HG03469 (cell line): ENCODE measurements at regions not wholly inside any gene's neighbourhood (a gene's known extent, or its start where the extent isn't known, plus 50 kb on each side); places are given as distances from the start of the nearest gene placed in this dataset.
"Not testable (repeated sequence)": the region's sequence is repeated elsewhere in the genome, so short reads cannot be mapped to it uniquely, and the experiment has no call there.

Experiments used
- ATAC-seq: cut with Tn5 transposase; IDR thresholded peaks from one replicate; pipeline ENCODE4 v1.9.1; 2021; ENCODE audit warnings: mild to moderate bottlenecking, moderate library complexity, moderate number of reproducible peaks; ENCODE audit not compliant: unreplicated experiment

- ATAC-seq, result not testable (repeated sequence)
These were observed 116.5 kb upstream of the PLGLB2 start for GRCh38 chr2:87631402-87631801.

GRCh38 chr2:87633287-87633963 is 114.5 kb upstream of the PLGLB2 start:
- ATAC-seq, result not testable (repeated sequence)

GRCh38 chr2:87634106-87634505 is 113.8 kb upstream of the PLGLB2 start:
- ATAC-seq, result not testable (repeated sequence)

- ATAC-seq, result not testable (repeated sequence)
These were observed 112.8 kb upstream of the PLGLB2 start for GRCh38 chr2:87634971-87635650.

DNA sequence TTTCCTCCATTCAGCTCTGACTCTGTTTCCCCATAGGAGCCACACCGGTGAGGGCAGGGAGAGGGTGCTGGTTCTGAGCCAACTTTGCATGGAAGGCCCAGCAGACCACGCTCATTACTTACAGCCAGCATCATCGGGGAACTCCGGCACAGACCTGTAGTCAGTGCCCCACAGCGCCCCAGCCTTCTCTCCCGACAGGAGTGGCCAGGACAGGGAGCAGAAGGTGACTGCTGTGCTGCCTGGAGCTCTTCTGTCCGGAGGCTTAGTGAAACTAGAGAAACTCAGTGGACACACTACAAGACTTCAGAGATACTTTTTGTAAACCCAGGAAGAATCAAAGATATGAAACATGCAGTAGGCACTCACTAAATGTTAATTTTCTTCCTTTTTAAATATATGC is 111.6 kb upstream of the PLGLB2 start:
- not testable (repeated sequence) for ATAC-seq

- ATAC-seq, result not testable (repeated sequence)
These were observed 111.2 kb upstream of the PLGLB2 start for GRCh38 chr2:87636735-87637134.

- ATAC-seq, result not testable (repeated sequence)
These were observed 110.5 kb upstream of the PLGLB2 start for GRCh38 chr2:87637249-87637990.

DNA sequence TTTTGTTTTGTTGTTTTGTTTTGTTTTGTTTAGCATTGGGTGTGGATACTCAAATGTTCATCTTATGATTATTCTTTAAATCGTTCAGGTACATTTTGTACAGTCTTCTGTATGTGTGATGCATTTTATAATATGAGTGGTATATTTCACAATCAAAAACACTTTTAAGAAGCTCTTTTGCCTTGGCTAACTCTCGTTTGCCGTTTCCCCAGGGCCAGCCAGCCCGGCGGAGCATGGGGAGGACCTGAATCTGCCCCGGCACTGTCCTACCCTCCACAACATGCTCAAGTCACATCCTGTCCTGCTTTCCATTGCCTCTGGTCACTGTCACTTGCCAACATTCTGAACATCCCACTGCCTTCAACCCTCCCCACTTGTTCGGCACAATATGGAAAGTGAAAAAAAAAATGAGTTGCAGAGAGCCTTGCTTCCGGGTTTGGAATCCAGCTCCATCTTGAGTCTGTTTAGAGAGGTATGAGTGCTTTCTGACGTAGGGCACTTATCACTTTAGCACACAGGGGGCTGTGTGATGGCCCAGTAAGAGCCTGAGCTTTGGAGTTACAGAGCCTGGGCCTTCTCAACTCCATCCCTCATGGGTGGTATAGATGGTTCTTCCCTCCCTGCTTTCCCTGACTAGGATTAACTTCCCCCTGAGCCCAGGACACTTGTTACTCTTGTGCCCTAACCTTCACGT is 109.6 kb upstream of the PLGLB2 start:
- ATAC-seq, result not testable (repeated sequence)

DNA sequence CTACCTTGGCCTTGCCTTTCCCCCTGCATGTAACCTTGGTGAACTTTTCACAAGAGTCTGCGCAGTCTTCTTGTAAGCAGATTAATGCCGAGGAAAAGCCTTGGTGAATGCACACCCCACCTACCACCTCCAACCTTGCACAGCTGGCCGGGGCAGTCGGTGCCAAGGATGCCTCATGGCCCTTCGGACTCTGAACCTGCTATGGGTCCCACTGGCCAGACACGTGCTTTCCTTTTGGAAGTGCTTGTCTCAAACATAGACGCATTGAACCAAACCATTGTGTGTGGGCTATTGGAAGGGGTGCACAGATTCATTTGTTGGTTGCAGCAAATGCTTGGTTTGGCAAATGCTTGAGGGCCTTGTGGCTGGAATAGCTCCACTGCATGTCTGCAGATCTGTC is 109.0 kb upstream of the PLGLB2 start:
- ATAC-seq, result not testable (repeated sequence)

- ATAC-seq, result not testable (repeated sequence)
These were observed 108.0 kb upstream of the PLGLB2 start for GRCh38 chr2:87639801-87640440.

DNA sequence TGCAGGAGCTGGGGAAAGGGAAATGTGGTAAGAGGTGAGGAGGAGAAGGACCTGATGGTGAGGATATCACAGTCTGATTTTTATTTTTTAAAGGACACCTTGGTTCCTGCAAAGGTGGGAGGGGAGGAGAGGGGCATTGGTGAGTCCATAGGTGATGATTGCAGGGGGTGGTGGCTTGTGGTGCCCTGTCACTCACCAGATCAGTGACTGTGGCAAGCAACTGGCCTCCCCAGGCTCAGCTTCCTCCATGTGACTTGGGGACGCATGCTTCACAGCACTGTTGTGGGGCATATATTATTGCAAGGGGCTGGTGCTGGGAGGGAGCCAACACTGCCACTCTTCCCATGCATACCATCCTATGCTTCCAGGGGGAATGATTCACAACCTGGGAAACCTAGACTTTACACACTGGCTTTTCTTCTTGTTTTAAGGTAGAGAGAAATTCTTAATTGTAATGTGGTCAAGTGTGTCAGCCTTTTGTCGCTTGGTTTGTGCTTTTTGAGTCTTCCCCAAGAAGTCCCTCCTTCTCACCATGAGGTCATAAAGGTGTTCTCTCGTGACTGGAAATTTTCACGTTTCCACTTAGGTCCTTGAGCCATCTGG is 106.8 kb upstream of the PLGLB2 start:
- not testable (repeated sequence) for ATAC-seq

GRCh38 chr2:87643165-87643564 is 104.7 kb upstream of the PLGLB2 start:
- ATAC-seq, result not testable (repeated sequence)

DNA sequence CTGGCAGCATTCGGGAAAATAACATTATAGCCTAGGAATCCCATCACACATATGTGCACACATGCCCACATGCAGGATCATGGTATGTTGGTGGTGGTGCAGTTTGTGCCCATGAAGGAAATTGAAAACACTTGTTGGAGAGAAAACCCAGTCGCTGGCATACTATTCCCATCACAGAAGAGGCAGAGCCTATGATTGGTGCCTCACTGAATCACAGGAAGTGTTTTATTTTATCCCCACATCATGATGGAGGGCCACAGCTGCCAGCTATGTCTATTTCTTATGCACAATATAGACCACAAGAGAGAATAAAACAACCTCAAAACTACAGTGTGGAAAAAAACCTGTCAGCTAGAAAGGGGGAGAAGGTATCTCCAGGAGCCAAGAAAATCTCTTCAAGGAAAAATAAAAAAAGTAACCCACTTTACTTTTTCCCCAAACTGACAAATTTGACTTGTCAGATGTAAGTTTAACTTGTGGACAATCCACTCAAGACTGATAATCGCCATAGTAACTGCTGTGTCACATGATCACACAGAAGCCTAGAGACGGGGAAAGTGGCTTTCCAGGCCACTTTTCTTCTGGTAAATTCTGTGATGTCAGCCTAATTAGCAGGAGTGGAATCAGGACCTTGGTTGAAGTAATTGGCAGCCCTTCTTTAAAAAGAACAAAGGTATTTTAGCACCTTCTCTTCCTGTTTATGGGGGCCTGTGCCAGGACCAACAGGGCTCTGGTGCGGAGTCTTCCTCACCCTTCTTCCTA is 100.0 kb upstream of the PLGLB2 start:
- not testable (repeated sequence) for ATAC-seq

DNA sequence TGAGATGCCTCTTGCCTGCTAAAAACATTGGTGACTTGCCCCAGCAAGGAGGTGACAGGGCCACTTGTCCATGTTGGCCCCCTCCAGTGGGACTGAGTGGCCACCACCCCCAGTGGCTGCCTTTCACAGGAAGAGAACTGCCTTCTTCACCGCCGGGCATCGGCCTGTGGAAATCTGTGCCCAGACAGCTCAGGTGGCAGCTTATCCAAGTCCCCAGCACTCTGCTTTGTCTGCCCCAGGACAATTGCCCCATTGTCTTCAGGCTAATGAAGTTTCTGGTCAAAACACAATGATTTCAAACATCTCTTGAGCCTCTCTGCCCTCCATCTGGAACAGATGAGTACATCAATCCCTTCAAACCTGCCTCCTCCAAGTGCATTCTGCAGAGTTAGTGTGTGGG is 99.1 kb upstream of the PLGLB2 start:
- not testable (repeated sequence) for ATAC-seq

- not testable (repeated sequence) for ATAC-seq
These were observed 98.0 kb upstream of the PLGLB2 start for GRCh38 chr2:87649871-87650270.

DNA sequence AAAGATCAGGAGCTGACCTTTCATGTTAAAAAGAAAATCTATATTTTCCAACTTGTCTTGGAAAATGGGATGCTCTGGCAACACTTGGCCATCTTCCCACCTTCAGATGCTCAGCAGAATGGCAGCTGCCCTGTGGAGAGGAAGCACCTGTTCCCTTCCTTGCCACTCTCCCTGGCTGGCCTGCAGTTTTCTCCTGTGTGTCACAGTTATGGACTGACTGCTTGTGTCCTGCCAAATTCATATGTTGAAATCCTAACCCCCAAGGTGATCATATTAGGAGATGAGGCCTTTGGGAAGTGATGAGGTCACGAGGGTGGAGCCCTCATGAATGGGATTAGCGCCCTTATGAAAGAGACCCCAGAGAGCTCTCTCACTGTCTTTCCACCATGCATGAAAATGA is 97.0 kb upstream of the PLGLB2 start:
- not testable (repeated sequence) for ATAC-seq

DNA sequence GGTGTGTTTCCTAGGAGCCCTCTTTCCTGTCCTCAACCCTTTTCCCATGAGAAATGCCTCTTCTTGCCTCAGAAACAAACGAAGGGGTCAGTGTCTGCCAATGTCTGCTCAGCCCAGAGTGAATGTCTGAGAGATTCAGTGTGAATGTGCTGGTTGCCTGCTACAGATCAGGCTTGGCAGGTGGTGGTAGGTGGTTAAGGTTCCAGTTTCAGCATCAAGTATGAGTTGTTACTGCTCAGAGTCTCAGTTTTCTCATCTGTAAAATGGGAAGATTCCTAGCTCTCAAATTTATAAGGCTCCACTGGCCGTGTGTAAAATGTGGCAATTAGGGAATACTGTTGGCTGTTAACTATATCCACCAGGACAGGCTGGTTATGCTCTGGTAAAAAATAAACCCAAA is 96.3 kb upstream of the PLGLB2 start:
- ATAC-seq, result not testable (repeated sequence)

DNA sequence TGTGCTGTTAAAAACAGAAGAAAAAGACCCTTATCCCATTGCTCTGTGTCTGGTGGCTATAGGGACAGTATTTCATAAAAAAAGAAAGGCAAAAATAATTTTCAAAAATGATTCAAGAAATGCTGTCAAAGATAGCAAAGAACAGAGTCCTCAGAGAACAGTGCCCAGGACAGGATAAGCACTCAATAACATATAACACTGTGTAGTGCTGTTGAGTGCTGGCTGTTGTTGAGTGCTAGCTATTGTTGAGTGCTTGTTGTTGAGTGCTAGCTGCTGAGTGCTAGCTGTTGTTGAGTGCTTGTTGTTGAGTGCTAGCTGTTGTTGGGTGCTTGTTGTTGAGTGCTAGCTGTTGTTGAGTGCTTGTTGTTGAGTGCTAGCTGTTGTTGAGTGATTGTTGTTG is 94.5 kb upstream of the PLGLB2 start:
- ATAC-seq, result not testable (repeated sequence)

DNA sequence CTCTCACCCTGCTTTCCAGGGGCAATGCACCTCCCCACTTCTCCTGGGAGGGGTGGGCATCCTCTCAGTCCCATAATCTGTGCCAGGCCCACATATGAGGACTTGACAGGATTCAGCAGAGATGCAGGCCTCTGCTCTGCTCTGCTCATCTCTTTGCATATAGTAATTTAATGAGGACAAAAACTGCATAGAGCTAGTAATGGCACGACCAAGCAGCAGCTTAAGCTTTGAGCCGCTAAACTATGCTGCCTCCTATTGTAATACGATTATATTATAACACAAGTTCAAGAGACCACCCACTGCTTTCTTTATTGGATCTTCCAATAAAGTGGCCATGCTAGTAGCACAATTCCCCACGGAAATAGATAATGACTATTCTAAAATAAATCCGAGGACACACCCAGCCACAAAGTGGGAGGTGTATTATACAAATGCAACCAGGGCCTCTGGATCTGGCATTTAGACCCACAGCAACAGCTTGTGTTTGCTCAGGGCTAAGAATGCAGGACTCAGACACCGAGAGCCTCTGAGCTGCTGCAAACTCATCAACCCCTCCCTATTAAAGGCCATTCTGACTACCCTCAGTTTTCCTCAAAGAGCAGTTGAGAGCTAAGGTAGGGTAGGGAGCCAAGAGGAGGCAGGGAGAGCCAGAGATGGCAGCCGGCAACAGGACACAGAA is 93.6 kb upstream of the PLGLB2 start:
- not testable (repeated sequence) for ATAC-seq
